ENCODE measurements at regions not wholly inside any gene's neighbourhood (a gene's known extent, or its start where the extent isn't known, plus 50 kb on each side); places are given as distances from the start of the nearest gene placed in this dataset.

DNA sequence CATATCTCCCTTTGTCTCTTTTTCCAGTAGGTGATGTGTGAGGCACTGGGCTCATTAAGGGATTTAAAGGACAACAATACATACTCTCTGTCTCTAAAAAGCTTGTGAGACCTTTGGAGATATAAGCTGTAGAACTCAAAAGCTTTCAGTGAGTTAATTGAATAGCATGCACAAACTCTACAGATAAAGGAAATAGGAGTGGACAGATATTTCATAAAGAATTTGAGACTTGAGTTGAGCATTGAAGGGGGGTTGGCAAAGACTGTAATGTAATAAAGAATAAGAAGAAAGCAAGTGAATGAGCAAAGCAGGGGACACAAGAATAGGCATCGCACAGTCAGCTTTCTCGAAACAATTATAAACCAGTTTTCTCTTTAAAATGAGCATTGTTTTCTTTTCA lies 583.4 kb upstream of the DPPA4 start:
- TF ChIP-seq, protein P1, sequence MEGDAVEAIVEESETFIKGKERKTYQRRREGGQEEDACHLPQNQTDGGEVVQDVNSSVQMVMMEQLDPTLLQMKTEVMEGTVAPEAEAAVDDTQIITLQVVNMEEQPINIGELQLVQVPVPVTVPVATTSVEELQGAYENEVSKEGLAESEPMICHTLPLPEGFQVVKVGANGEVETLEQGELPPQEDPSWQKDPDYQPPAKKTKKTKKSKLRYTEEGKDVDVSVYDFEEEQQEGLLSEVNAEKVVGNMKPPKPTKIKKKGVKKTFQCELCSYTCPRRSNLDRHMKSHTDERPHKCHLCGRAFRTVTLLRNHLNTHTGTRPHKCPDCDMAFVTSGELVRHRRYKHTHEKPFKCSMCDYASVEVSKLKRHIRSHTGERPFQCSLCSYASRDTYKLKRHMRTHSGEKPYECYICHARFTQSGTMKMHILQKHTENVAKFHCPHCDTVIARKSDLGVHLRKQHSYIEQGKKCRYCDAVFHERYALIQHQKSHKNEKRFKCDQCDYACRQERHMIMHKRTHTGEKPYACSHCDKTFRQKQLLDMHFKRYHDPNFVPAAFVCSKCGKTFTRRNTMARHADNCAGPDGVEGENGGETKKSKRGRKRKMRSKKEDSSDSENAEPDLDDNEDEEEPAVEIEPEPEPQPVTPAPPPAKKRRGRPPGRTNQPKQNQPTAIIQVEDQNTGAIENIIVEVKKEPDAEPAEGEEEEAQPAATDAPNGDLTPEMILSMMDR (IDR thresholded peaks at IDR 0.05) = no peak
- TF ChIP-seq POLR2A (IDR thresholded peaks at IDR 0.05) = no peak
